Suprapubic skin (tissue), 4 donors: ENCODE measurements at regions not wholly inside any gene's neighbourhood (a gene's known extent, or its start where the extent isn't known, plus 50 kb on each side); places are given as distances from the start of the nearest gene placed in this dataset.

Experiments used
- DNase-seq, 2 donors: peaks; one replicate each; pipeline ENCODE4 v3.0.0-alpha.2; 2019; ENCODE audit warnings: low spot score in 2 of 2
- H3K27ac ChIP-seq: fragments of 200-600 bp; sonication (generic); one replicate; pipeline ENCODE4 v1.5.1; 2019
- H3K27me3 ChIP-seq: fragments of 200-600 bp; sonication (generic); one replicate; pipeline ENCODE4 v1.5.1; 2019
- H3K36me3 ChIP-seq: fragments of 200-600 bp; sonication (generic); one replicate; pipeline ENCODE4 v1.5.1; 2019
- H3K4me1 ChIP-seq: fragments of 200-600 bp; sonication (generic); one replicate; pipeline ENCODE4 v1.5.1; 2019
- H3K4me3 ChIP-seq: fragments of 200-600 bp; sonication (generic); one replicate; pipeline ENCODE4 v1.5.1; 2019; ENCODE audit warnings: mild to moderate bottlenecking
- H3K9me3 ChIP-seq: fragments of 200-600 bp; sonication (generic); one replicate; pipeline ENCODE4 v1.5.1; 2019
- CTCF ChIP-seq, 2 donors: fragments of 200-600 bp in 1 of 2; fragments of 450-650 bp in 1 of 2; sonication (generic) in 1 of 2; IDR thresholded peaks; one replicate each; pipeline ENCODE4 v1.5.1; 2016 to 2019; ENCODE audit warnings: antibody characterized with exemption in 2 of 2, mild to moderate bottlenecking in 1 of 2, moderate library complexity in 1 of 2
- EP300 ChIP-seq: sonication (generic); formaldehyde crosslinking; IDR thresholded peaks from one replicate; pipeline ENCODE4 v1.6.1; 2017; ENCODE audit warnings: antibody characterized with exemption
- POLR2A ChIP-seq, 2 donors: fragments of 450-650 bp; IDR thresholded peaks; one replicate each; pipeline ENCODE4 v1.6.1; 2017; ENCODE audit warnings: antibody characterized with exemption in 2 of 2, mild to moderate bottlenecking in 2 of 2, moderate library complexity in 2 of 2
- POLR2AphosphoS5 ChIP-seq, 3 donors: sonication (generic); formaldehyde crosslinking; IDR thresholded peaks; one replicate each; pipeline ENCODE4 v1.6.1; 2017; ENCODE audit warnings: antibody characterized with exemption in 3 of 3
- WGBS: methylation state at CpG from one replicate; pipeline ENCODE4 v1.1.5; 2018; 5-methylcytosine and 5-hydroxymethylcytosine counted together

GRCh38 chr20:48226642-48227041 lies 441.4 kb upstream of the SULF2 start:
- no peak for DNase-seq
- no peak overlapping the region for H3K4me3 ChIP-seq
- 98% methylated on average over 5 of the region's 5 CpGs for WGBS
- no peaks in the 10 kb centered on the region for H3K4me1 ChIP-seq
- no peak overlapping the region for H3K27ac ChIP-seq
- TF ChIP-seq CTCF (IDR thresholded peaks at IDR 0.05) (no peak), POLR2A (IDR thresholded peaks at IDR 0.05) (no peak), POLR2AphosphoS5 (IDR thresholded peaks at IDR 0.05) (no peak), EP300 (no peak)
- H3K27me3 ChIP-seq: peaks cover 15% of the 10 kb centered on the region
- H3K36me3 ChIP-seq: no peaks in the 10 kb centered on the region
- no peaks in the 10 kb centered on the region for H3K9me3 ChIP-seq

GRCh38 chr20:48224533-48225050 lies 439.3 kb upstream of the SULF2 start:
- H3K4me3 ChIP-seq: no peak overlapping the region
- no peaks in the 10 kb centered on the region for H3K36me3 ChIP-seq
- TF ChIP-seq POLR2A (IDR thresholded peaks at IDR 0.05): no peak
- no peak for TF ChIP-seq POLR2AphosphoS5 (IDR thresholded peaks at IDR 0.05)
- TF ChIP-seq EP300: no peak
- TF ChIP-seq CTCF (IDR thresholded peaks at IDR 0.05): no peak
- no peaks in the 10 kb centered on the region for H3K4me1 ChIP-seq
- peaks cover 13% of the 10 kb centered on the region for H3K27me3 ChIP-seq
- no peaks in the 10 kb centered on the region for H3K9me3 ChIP-seq
- 59% methylated on average over 4 of the region's 6 CpGs for WGBS
- H3K27ac ChIP-seq: no peak overlapping the region
- no peak for DNase-seq

GRCh38 chr20:48223715-48224114 lies 438.4 kb upstream of the SULF2 start:
- H3K27me3 ChIP-seq: peaks cover 15% of the 10 kb centered on the region
- no peak for TF ChIP-seq CTCF (IDR thresholded peaks at IDR 0.05)
- no peak for TF ChIP-seq EP300
- no peak for TF ChIP-seq POLR2A (IDR thresholded peaks at IDR 0.05)
- no peak for TF ChIP-seq POLR2AphosphoS5 (IDR thresholded peaks at IDR 0.05)
- H3K9me3 ChIP-seq: no peaks in the 10 kb centered on the region
- DNase-seq: no peak
- WGBS: 80% methylated on average over 12 of the region's 14 CpGs
- no peaks in the 10 kb centered on the region for H3K4me1 ChIP-seq
- no peak overlapping the region for H3K27ac ChIP-seq
- no peaks in the 10 kb centered on the region for H3K36me3 ChIP-seq
- H3K4me3 ChIP-seq: no peak overlapping the region

GRCh38 chr20:48222595-48223180 lies 437.4 kb upstream of the SULF2 start:
- TF ChIP-seq CTCF (IDR thresholded peaks at IDR 0.05): no peak
- no peak for TF ChIP-seq POLR2A (IDR thresholded peaks at IDR 0.05)
- TF ChIP-seq EP300: no peak
- TF ChIP-seq POLR2AphosphoS5 (IDR thresholded peaks at IDR 0.05): no peak
- H3K27ac ChIP-seq: no peak overlapping the region
- DNase-seq: no peak
- H3K36me3 ChIP-seq: no peaks in the 10 kb centered on the region
- H3K27me3 ChIP-seq: peaks cover 15% of the 10 kb centered on the region
- no peak overlapping the region for H3K4me3 ChIP-seq
- no peaks in the 10 kb centered on the region for H3K4me1 ChIP-seq
- no peaks in the 10 kb centered on the region for H3K9me3 ChIP-seq
- 81% methylated on average over 8 of the region's 8 CpGs for WGBS

- Histone ChIP-seq H3K36me3 (no peaks in the 10 kb centered on the region), H3K4me3 (no peak overlapping the region), H3K27ac (no peak overlapping the region), H3K4me1 (no peaks in the 10 kb centered on the region), H3K27me3 (peaks cover 15% of the 10 kb centered on the region), H3K9me3 (no peaks in the 10 kb centered on the region)
- 77% methylated on average over 6 of the region's 6 CpGs for WGBS
- DNase-seq: no peak
- TF ChIP-seq POLR2AphosphoS5 (IDR thresholded peaks at IDR 0.05) (no peak), EP300 (no peak), CTCF (IDR thresholded peaks at IDR 0.05) (no peak), POLR2A (IDR thresholded peaks at IDR 0.05) (no peak)
Measured at GRCh38 chr20:48220033-48220633, 434.9 kb upstream of the SULF2 start.
